ENCODE measurements at regions not wholly inside any gene's neighbourhood (a gene's known extent, or its start where the extent isn't known, plus 50 kb on each side); places are given as distances from the start of the nearest gene placed in this dataset.

DNA sequence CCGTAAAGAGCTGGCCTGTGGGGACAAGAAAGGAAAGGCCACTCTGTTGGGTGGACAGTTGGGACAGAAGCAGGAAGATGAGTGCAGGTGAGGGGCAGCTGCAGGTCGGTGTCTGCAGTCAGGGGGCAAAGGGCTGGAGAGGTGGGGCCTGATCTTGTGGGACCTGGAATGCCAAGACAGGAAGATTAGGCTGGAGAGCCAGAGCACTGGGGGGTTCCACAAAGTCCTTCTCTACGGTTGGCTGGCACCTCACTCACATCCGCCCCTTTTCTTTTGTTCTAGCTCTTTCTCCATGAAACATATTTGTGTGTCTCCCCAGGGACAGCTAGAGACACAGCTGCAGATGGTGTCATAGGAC is 404.1 kb downstream of the PTPRU start:
- DNase-seq = no peak

DNA sequence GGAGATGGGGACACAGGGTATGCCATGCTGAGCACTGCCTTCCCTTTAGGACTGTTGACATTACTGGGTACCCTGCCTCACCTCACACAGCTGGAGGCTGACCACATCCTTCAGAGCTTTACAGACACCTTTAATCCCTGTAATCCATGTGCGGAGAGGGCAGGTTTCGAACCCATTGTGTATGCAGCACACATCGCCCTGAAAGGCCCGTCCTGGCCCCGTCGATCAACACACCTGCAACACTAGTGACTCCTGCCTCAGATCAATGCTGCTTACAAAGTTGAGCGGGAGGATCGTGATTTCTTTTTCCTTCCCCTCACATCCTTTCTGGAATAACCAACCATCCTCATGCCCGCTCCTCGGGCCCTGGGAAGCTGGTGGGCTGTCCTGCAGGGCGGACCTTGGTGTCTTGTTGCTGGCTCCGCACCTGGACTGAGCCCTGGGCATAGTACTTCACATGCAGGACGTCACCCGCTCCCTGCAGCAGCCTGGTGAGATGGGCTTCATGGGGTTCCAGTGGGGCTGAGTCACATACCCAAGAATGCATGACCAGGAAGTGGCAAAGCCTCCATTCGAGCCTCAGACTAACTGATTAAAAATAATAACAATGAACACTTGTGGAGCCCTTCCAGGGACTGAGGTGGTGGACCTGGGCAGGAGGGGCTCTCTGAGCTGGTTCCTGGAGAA is 403.6 kb downstream of the PTPRU start:
- DNase-seq = no peak

DNA sequence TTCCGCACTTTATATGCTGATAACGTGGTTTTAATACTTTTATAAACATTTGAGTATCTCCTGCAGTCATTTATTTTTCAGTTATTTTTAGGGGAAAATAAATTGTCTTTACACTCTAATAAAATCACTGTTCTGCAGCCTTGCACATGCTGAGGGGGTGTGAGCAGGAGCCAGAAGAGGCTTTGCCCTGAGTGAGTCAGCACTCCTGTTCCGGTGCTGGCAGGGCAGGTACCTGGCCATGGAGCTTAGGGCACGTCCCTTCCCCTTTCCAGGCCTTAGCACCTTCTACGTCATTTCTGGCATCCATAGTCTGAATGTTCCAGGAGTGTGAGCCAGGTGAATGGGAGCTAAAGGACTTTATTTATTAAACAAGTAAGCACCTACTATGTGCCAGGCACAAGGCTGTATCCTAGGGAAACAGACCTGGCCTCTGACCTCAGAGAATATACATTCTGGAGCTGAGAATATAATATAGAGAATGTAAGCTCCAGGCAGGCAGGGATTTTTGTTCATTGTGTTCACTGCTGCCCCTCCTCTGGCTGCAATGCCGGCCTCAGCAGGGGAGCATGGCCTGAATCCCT is 402.9 kb downstream of the PTPRU start:
- DNase-seq = no peak

GRCh38 chr1:29638281-29638680 is 402.0 kb downstream of the PTPRU start:
- no peak for DNase-seq

GRCh38 chr1:29636936-29637335 is 400.6 kb downstream of the PTPRU start:
- DNase-seq = no peak

DNA sequence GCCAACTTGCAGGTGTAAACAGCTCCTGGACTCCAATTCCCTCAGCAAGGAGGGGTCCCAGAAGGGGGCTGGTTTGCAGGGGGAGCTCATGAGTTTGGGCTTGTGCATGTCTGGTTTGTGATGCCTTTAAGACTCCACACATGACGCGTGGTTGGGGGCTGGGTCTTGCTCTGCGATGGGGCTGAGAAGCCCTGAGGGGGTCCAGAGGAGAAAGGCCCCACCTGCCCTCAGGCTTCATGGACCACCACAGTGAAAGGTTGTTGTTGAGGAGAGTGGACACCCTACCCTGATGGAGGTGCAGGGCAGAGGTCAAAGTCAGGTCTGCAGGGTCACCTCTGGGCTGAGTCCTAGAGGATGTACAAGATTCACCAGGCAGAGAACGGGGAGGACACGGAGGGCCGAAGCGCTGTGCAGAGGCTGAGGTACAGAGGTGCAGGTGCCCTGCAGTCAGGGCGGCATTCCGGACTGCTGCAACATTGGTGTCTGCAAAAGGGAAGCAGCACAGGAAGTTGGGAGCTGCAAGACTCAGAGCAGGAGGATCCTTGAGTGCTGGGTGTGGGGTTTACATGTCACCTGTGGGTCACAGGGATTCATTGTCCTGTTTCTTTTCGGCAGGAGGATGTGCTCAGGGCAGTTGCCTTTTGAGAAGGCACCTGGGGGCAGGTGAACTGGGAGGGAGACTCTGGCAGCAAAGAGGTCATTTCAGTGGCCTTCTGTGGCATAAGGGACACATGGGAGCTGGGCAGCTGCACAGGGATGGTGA is 399.4 kb downstream of the PTPRU start:
- DNase-seq = no peak

GRCh38 chr1:29634746-29635335 is 398.5 kb downstream of the PTPRU start:
- DNase-seq = no peak

GRCh38 chr1:29634324-29634723 is 398.0 kb downstream of the PTPRU start:
- no peak for DNase-seq

DNA sequence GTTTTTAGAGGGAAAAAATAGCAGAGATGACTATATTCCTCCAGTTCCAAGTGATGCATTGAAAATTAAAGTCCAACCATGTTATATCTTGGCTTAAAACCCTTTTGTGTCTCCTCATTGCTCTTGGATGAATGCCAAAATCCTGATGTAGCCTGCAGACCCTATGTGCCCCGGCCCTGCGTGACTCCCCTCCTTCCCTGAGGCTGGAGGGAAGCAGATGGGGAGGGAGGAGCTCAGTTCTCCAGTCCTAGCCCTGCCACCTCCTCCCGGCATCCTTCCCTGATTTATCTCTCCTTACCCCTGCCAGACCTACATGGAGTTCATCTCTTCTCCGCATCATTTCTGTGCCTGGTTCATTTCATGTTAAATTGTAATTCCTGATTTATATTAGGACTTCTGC is 397.4 kb downstream of the PTPRU start:
- DNase-seq = no peak

- DNase-seq = no peak
Observed at GRCh38 chr1:29632806-29633615, 396.7 kb downstream of the PTPRU start.

DNA sequence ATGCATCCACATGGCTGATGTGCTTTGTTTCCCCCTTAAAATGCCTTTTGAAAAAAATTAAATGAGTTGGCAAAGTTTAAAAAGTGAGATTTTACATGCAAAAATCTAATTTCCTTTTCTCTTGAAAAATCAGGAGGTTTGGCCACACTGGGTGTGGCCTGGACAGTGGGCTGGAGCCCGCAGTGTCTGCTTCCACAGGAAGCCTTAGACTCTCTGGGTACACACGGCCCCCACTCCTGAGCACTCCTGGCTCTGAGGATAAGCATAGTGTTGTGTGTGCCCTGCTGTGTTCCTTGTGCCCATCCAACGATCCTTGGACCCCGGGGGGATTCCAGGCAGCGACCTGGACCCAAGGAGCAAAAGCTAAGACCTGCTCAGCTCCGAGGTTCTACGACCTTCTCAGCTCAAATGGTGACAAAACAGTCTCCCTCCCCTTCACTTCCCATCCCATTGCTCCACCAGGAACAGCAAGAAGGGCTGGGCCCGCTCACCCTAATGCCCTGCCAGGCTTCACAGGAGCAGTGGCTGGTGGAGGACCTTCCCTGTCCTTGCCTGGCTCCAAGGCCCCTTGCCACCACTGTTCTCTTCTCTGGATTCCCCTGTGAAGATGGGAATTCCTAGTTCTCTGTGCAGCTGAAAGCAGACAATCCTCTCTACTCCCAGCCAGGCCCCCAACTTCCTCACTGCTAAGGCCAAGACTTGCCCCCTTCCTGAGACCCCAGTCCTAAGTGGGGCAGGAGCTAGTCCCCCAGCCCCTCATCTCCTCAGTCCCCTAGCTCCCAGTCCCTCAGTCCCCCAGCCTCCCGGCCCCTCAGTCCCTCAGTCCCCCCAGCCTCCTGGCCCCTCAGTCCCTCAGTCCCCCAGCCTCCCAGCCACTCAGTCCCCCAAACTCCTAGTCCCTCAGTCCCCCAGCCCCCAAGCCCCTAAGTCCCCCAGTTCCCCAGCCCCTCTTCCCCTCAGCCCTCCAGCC is 395.8 kb downstream of the PTPRU start:
- no peak for DNase-seq

GRCh38 chr1:29631361-29631760 is 395.0 kb downstream of the PTPRU start:
- DNase-seq = no peak

DNA sequence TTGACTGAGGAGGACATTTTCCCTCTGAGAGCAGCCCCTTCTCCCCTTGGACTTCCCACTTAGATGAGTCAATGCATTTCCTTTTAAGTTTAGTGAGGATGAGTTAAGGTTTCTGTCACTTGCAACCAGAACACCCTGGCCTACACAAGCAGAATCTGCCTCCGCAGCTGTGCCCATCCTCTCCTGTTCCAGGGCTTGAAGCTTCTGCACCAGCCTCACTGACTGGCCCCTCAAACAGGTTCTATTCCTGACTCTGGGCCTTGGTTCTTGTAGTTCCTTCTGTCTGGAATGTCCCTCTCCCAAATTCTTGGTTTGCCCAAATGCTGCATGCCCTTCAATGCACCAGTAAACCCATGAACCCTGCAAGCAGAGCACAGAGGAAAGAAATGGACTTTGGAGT is 394.4 kb downstream of the PTPRU start:
- DNase-seq = no peak

DNA sequence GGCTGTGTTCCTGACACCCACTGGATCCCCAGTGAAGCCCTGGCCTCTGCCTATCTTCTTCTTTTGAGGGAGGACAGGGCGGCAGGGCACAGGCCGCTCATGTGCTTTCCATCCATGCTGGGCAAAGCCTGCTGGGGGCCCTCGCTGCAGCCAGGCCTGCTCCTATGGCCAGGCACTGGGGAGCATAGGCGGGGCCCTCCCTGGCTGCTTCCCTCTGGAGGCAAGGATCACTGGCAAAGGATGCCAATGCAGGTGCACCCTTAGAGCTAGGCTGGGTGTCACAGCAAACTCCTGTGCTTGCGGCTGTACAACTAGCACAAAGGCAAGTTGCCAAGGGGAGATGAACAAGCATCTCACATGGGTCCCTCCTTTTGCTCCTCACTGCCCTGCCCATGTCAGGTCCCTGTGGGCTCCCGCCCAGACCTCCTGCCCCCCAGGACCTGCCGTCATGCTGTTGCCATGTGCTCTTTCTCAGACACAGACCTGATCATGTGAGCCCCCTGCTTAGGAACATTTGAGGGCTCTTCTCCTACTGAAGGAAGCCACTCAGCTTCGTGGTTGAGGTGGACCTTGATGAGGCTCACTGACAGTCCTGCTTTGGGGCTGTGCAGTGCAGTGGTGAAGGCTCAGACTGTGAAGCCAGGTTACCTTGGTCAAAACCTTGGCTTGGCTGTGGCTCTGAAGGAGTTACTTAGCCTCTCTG is 393.6 kb downstream of the PTPRU start:
- DNase-seq = no peak

- no peak for DNase-seq
Observed at GRCh38 chr1:29629401-29629800, 393.1 kb downstream of the PTPRU start.

DNA sequence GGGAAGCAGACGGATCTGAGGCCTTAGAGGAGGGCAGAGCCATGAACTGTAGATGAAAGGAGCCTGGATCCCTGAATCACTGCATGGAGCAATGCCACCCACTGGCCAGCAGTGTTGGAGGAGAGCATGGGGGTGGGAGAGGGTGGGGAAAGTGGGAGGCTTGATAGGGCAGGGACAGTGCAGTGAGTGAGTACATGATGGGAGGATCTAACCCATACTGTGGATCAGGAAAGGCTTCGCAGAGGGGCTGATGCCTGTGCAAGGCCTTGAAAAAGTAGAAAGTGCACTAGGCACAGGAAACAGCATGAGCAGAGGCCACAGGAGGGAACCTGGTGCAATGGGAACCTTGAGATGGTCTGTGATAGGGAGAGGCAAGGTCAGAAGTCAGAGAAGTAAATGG is 391.9 kb downstream of the PTPRU start:
- no peak for DNase-seq

GRCh38 chr1:29626726-29627125 is 390.4 kb downstream of the PTPRU start:
- DNase-seq = no peak

DNA sequence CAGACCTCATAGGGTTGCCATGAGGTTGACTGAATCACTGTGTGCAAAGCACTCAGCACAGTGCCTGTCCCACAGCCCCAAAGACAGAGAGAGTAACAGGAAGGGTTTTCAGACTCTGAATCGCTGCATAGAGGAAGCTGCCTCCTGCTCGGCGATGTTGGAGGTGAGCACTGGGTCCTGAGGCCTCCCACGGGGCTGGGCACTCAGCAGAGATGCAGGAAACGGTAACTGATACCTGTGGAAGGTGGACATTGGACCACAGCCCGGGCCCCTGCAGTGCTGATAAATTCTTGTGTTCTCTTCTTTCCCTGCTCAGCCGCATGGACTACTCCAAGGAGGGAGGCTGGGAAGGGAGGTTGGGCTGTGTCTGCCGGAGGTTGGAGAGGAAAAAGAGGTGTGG is 389.7 kb downstream of the PTPRU start:
- DNase-seq = no peak

GRCh38 chr1:29625084-29625420 is 388.7 kb downstream of the PTPRU start:
- no peak for DNase-seq

DNA sequence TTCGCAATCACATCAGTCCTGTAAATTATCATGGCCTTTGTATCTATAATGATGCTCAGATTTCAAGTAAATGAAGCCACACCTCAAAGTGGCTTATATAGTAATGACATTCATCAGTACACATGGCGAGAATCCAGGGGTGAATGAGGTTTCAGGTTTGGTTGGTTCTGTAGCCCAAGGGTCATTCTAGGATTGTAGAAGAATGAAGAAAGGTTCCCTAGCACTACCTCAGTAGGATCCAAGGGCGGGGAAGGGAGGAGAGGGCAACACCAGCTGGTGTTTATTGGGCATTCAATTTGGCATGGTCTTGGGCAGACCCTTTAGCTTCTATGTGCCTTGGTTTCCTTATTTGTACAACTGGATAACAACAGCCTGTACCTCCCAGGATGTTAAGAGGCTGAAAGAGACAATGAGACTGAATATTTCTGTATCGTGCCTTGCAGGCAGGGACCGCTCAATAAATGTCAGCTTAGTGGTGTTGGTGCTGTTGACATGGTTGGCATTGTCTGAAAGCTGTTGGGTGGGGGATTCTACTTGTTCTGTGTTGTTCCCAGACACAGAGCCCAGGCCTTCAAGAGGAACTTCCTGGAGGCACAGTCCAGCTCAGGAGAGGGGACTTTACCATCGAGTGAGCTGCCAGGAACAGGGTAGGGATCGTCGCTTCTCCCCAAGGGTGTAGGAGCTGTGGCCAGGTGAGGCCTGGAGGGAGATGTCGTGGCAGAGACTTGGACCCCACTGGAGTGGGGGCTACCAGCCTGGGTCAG is 388.2 kb downstream of the PTPRU start:
- DNase-seq = no peak

- no peak for DNase-seq
Observed at GRCh38 chr1:29623501-29623900, 387.2 kb downstream of the PTPRU start.
